ENCODE measurements at regions not wholly inside any gene's neighbourhood (a gene's known extent, or its start where the extent isn't known, plus 50 kb on each side); places are given as distances from the start of the nearest gene placed in this dataset.
"Not testable (repeated sequence)": the region's sequence is repeated elsewhere in the genome, so short reads cannot be mapped to it uniquely, and the experiment has no call there.

DNA sequence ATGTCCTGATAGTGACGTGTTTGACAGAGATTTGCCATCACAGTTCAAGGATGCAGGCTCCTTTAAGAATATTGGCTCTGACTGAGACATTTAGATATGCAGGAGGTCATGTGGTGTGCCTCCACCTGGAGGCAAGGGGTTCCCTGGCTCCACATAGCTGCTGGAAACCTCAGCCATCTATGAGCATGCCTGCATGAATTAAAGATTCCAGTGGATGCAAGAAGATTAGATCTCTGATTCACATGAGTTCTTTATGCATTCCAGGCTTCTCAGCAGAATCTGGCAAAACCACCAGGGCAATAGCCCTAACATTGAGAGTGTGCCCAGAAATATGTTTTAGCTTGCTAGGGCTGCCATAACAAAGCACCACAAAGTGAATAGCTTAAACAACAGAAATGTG, 298.5 kb upstream of the AADAT start:
- DNase-seq = no peak

GRCh38 chr4:170386971-170387370, 297.2 kb upstream of the AADAT start:
- no peak for DNase-seq

GRCh38 chr4:170386511-170386910, 296.8 kb upstream of the AADAT start:
- DNase-seq = no peak

DNA sequence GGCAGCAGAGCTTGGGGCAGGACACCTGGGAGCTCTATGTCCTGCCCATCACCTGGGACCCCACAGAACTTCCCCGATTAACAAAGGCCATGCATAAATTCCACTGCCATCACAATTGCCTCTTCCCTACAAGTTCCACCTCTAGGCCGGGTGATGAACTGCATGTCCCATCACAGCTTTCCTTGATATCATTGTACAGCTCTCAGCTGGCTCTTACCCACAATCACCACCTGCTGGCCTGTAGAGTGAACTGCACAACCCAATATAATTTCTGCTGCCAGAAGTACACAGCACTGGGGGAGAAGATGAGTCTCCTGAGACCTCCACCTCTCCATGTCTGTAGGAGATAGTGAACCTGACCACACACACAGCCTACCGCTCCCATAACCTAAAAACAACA, 285.0 kb upstream of the AADAT start:
- DNase-seq = no peak

GRCh38 chr4:170348945-170349344, 259.2 kb upstream of the AADAT start:
- DNase-seq = no peak

DNA sequence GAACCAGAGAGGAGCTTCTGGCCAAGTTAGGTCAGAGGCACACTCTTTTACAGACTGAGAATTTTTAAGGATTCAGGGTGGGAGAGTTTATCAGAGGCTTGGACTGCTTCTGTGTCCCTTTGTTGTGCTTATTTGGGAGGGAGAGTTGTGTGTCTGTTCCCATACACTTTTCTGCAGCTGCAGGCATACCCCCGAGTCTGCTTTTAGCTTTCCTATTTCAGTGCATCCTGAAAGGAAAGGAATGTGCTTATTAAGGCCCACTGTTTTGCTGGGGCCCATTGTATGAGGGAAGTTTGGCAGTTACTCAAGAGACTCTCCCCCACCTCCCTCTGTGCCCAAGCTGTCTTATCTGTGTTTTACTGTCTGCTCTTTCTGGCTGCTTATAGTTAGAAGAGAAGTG, 257.4 kb upstream of the AADAT start:
- DNase-seq = not testable (repeated sequence)

DNA sequence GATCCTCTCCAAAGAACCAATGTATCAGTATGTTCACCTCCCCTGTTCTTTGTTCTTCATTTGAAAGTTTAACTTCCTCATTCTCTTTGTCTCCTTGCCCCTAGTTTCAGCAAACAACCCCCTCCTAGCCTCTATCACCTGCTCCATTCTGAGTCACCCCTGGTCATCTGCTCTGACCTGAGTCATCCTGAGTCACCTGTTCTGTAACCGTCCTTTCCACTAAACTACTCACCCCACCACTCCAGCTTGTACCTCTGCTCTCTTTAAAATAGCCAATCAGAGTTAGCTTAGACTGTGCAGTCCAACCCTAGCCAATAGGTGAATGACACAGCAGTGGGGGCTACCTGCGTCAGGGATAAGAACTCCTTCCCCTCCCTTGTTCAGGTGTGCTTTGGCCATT, 249.8 kb upstream of the AADAT start:
- no peak for DNase-seq

GRCh38 chr4:170336238-170336775, 246.6 kb upstream of the AADAT start:
- DNase-seq = no peak

- DNase-seq = no peak
Observed at GRCh38 chr4:170325599-170325998, 235.8 kb upstream of the AADAT start.

DNA sequence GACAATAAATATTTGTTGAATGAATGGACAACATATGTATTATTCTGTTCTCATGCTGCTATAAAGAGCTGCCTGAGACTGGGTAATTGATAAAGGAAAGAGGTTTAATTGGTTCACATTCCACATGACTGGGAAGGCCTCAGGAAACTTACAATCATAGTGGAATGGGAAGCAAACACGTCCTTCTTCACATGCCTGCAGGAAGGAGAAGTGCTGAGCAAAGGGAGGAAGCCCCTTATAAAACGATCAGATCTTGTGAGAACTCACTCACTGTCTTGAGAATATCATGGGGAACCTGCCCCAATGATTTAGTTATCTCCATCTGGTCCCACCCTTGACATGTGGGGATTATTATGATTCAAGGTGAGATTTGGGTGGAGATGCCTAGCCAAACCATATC, 233.9 kb upstream of the AADAT start:
- no peak for DNase-seq

DNA sequence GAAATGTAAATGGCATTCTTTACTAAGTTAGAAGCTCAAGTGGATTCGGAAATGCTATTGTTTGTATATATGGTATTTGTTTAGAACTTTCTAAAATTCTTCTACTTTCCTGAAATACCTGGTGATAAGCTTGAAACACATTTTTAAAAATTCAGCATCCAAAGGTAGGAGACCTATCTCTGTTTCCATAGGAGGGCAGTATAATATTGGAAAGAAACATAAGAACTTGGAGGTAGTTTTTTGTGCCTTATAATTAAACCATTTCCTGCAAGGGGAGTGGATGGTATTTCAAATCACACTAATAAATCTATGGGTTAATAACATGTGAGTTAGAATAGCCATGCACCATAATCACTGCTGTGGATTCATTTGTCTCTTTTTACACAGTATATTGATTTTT, 217.4 kb upstream of the AADAT start:
- DNase-seq = peak; percentile 11

GRCh38 chr4:170306208-170306607, 216.5 kb upstream of the AADAT start:
- DNase-seq = no peak

DNA sequence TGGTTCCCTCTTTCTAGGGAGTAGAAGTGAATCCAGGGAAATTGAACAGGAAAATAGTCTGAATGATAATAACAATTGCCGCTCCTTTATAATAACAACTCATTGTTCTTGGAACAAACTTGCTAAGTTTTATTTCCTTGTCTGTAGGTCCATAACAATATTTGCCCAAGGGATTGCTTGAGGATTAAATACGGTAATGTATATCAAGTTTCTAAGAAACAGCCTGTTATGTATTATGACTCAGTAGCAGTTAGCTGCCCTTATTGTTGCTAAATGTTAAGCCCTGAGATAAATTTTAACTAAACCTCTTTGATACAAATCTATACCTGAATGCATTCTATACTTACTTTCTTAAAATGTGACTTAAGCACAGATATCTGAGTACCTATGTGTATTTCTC, 215.9 kb upstream of the AADAT start:
- no peak for DNase-seq

DNA sequence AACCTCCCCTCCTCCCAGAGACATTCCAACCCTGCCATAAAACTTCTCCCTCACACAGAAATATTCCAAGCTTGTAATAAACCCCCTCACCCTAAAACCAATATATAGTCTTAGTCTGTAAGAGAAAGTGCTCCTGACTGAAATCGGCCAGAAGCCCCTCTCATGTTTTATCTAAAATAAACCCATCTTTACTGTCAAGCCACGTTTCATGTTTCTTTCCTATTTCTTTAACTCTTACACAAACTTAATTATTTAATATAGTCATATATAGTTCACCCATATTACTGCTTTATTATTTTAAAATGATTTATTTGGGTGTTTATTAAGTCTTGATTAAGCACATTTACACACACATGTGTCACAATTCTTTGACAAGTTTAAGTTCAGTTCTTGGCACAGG, 191.3 kb upstream of the AADAT start:
- no peak for DNase-seq

DNA sequence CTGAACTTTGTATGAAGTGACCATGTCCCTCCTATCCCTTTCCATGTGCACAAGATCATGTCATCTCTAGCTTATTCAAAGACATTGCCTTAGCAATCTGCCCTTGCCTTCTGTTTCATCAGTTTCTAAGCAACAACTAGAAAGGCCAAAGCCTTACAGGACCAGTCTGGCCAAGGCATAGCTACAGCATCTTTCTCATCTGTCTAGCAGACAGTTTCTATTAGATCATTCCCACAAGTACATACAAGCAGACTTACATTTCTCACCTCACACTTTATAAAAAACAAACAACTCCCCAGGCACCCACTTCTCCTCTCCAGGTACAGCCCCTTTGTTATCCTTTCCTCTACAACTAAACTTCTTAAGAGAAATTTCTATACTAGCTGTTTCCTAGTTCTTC, 188.7 kb upstream of the AADAT start:
- no peak for DNase-seq

- DNase-seq = no peak
Observed at GRCh38 chr4:170274616-170275015, 184.9 kb upstream of the AADAT start.

- DNase-seq = no peak
Observed at GRCh38 chr4:170272959-170273358, 183.2 kb upstream of the AADAT start.

DNA sequence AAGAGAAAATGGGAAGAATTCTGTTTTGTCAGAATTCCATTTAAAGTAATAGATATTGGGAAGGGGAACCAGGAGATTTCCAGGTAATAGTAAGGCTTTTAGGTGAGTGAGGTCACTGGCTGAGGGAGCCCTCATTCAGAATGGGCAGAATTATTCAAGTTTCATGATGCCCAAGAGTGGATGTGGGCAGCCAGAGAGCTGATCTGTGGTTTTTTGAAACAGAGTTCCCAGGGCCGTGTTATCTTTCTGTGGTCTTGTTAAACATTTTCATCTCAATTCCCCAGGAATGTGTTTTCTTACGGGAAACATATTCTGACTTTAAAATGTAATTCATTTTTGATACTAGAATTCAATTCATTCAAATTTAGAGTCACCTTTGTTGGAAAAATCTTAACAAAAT, 182.0 kb upstream of the AADAT start:
- DNase-seq = no peak

DNA sequence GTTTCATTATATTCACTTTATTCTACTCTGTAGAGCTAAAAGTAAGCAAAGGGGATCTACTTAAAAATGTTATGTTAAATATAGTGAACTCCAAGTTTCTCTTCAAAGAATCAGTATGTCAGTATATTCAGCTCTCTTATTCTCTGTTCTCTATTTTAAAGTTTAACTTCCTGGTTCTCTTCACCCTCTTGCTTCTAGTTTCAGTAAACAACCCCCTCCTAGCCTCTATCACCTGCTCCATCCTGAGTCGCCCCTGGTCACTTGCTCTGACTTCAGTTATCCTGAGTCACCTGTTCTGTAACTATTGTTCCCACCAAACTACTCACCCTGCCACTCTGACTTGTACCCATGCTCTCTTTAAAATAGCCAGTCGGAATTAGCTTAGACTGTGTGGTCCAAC, 180.9 kb upstream of the AADAT start:
- no peak for DNase-seq

- no peak for DNase-seq
Observed at GRCh38 chr4:170269950-170270349, 180.2 kb upstream of the AADAT start.

DNA sequence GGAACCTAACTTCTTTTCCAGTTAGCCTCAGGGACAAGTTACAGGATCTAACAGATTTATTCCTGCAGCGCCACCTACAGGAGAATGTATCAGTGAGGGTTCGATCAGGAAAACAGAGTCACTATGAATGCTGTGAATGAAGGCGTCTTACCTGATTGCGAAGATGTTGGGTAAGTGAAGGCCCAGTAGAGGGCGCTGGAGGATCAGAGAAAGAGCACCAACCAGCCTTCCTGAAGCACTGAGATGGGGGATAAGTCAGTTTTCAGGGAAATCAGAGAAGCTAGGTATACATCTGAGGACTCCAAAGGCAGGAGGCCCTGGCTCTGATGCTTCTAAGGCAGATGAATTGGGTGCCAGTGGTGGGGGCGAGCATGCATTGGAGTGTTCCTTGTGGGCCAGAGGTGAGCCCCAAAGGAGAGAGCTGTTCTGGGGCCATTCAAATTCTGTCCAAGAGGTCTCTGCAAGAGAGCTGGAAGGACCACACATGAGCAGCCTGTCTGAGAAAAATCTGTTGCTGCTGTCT, 169.9 kb upstream of the AADAT start:
- DNase-seq = peak; percentile 96

GRCh38 chr4:170256807-170257206, 167.1 kb upstream of the AADAT start:
- no peak for DNase-seq

- no peak for DNase-seq
Observed at GRCh38 chr4:170248576-170248975, 158.8 kb upstream of the AADAT start.

GRCh38 chr4:170248029-170248428, 158.3 kb upstream of the AADAT start:
- no peak for DNase-seq

DNA sequence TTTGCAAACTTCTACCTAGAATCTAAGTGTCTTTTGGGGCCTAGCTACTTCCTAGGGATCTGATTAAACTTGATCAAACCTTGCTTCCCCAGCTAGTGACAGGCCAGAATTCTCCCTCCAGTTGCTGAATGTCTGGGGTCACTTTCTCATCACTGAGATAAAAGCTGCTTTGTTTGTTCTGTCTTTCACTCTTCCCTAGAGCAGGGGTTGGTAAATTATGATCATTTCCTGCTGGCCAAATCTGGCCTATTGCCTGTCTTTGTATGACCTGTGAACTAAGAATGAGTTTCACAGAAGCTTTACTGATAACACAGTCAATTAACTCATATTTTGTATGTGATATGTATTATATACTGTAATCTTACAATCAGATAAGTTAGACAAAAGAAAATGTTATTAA, 157.8 kb upstream of the AADAT start:
- DNase-seq = no peak

All from COR-L47 (cell line).